GM18507 (cell line): ENCODE measurements at regions not wholly inside any gene's neighbourhood (a gene's known extent, or its start where the extent isn't known, plus 50 kb on each side); places are given as distances from the start of the nearest gene placed in this dataset.

Experiments
- DNase-seq: peaks from one replicate; pipeline ENCODE4 v3.0.0; 2011; ENCODE audit warnings: low read depth; ENCODE audit not compliant: insufficient read length; ENCODE audit errors: extremely low spot score
- FAIRE-seq: peaks from 2 replicates; lab custom pipeline; 2011; peaks lifted over from hg19 to GRCh38; lab: Jason Lieb, UNC

DNA sequence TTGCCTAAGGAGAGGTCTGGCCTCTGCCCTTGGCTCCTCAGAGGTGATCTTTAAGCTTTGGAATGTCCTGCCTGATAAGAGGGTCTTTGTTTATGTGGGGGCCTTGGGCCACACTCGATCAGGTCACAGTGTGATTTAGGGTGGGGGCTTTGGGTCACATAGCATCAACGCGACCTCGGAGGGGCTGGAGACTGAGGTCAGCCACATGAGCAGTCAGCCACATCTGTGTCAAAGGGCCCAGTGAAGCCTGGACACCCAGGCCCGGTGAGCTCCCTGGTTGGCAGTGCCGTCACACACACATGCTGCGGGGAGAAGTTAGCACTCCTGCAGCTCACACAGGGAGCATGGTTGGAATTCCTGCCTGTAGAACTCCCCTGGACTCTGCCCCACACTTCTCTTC is 345.0 kb downstream of the NPHP4 start:
- DNase-seq (no peak), FAIRE-seq (no peak)

DNA sequence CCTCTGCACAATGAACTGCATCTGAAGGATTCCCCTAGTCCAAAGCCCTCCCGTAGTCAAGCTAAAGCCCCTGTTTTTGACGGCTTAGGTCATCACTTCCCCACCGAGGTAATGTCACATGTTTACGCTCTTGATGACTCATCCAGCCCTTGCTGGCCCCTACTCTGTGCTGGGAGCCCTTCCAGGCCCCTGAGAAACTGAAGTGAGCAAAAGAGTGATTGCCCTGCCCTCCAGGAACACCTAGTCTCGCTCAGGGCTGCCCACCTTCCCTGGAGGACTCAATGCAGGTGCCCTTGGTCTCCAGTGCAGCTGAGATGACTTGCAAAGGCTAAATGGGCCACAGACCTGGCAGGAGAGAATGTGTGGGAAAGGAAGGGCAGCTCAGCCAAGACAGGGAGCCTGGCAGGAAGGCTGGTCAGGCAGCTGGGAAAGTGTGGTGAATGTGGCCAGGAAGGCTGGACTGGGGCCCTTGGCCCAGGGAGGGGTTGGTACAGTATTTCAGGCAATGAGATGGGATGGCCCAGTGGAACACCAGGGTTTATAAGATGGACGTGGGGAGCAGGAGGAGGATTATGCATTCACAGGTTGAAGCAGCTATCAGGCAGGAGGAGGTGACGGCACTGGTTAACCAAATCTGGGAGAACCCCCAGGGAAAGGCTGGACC is 345.6 kb downstream of the NPHP4 start:
- FAIRE-seq (no peak), DNase-seq (no peak)

DNA sequence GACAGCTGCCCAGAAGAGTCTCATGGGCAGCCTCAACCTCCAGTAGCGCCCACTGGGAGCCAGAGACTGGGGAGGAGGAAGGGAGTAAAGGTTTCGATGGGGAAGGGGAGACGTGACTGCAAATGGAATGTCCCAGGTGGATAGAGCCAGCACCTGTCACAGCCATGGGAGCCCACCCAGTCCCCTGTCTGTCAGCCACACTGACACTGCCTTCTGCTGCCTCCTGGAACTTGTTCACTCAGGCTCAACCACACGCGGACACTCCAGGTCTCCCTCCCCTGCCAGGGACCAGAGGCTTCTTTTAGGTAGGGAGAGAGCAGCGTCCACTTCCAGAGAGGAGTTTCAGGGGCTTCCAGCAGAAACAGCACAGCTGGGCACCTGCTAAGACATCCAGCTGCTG is 346.3 kb downstream of the NPHP4 start:
- no peak for DNase-seq
- no peak for FAIRE-seq

DNA sequence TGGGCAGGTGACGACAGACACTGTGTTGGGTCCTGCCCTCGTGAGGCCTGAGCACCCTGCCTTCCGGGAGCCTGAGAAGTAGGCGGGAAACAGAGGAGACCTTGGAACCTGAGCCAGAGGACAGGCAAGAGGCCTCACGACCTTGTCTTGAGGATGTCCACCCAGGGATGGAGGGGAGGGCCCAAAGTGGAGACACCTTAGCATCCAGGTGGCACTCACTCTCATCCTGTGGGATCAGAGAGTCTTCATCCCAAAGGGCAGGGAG is 347.2 kb downstream of the NPHP4 start:
- no peak for FAIRE-seq
- no peak for DNase-seq

DNA sequence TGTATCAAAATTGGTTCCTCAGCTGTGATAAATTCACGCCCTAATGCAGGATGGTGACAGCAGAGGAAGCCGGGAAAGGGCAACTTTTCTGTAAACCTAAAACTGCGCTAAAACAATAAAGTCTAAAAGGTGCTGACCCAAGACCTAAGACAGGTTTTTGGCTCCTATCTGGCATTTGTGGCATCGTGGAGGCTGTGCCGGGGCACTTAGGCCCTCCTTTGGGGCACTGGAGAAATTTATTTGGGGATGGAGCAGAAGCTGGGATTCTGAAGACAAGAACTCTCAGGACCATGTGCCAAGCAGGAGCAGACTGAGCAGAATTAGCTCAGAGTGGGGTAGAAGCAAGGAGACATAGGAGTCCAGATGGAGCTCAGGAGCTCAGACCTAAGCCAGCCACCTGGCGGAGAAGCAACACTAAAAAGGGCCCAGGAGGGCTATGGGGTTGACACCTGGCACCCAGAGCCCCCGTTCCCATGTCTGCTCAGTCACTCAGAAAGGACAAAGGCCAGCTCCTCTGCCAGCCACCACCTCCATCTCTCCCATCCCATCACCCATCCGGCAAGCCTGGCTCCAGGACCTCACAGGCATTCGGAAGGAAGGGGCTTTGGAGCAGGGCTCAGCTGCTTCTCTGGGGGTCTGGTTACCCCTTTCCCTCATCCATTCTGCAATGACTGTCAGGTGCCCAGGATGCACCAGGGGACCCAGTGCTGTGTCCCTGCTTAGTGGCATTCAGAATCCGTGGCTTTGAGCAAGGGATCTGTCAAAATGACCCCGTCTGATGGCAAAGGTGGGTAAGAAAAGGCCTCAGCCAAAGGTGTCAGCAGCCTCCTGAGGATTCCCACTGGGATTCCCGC is 347.7 kb downstream of the NPHP4 start:
- FAIRE-seq (no peak), DNase-seq (no peak)

DNA sequence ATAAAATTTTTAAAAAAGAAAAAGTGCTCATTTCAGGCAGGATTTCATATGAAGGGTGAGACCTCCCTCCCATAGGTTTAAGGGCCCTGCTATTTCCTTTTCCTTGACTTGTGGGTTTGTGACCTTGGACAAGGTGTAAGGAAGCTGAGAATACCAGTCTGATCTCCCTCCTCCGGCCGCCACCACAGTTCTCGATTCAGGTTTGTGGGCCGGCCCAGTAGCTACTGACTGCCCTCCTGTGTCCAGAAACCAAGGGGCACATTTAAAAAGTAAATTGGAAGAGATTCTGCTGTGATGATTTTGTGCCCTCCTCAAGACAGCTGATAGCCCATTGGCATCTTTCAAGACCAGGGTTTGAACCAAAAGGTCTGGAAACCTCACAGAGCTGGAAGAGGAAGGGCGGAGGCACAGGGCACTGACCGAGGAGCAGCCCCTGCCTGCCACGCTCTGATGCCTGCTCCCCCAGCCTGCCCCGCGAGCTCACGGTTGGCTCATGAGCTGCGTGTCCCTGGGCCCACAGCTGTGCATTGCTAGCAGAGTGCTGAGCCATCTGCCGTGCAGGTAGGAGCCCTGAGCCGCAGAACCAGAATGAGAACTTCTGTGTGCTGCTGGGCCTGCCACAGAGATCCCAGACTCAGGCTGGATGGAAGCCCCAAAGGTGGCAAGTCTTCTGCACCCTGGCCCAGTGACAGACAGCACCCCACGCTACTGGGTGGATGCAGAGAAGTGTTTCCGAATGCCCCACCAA is 348.7 kb downstream of the NPHP4 start:
- no peak for DNase-seq
- no peak for FAIRE-seq

DNA sequence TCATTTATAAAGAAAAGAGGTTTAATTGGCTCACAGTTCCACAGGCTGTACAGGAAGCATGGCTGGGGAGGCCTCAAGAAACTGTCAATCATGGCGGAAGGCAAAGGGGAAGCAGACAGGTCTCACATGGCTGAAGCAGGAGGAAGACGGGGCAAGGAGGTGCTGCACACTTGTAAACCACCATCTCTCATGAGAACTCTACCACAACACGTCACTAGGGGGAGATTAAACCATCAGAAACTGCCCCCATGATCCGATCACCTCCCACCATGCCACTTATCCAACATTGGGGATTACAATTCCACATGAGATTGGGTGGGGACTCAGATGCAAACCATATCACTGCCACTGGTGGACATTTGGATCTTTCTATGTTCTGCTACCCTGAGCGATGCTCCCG is 351.4 kb downstream of the NPHP4 start:
- FAIRE-seq (no peak), DNase-seq (no peak)

DNA sequence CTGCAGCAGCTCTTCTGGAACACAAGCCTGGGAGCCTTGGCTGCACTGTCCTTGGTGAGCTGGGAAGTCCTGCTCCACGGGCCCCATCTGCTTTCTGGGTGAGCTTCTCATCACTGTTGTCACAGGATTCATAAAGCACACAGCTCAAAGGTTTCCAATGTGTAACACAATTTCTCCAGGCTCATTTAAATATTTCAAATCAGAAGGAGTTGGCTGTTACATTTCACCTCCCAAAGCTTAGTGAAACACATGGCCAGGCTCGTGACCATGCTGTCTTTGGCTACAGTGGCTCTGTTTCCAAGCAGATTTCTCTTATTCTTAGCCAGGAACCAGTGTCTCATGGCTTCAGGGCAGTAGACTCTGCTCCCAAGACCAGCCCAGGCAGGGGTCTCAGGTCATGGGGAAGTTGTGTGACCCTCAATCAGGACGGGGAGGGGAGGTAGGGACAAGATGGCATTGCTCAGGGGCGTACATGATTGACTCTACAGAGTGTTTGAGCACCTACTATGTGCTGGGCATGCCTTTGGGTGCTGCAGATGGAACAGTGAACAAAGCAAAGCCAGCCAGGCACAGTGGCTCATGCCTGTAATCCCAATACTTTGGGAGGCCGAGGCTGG is 353.0 kb downstream of the NPHP4 start:
- DNase-seq (no peak), FAIRE-seq (no peak)

DNA sequence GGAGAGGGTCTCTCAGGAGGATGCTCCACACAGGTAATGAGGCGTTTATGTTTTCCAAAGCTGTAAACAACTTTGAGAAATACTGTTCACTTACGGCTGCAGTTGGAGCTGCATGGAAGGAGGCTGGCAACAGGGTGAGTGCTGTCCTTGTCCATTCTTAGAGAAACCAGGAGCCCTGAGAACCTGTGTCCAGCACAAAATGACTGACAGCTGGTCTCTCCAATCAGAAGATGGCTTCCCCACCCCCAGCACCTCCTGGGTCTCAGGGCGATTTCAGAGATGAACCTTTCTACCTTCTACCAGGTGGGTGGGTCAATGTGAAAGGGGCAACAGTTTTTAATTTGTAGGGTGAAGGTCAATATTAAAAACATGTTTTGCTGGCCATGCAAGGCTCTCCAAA is 353.6 kb downstream of the NPHP4 start:
- DNase-seq: no peak
- FAIRE-seq: no peak

DNA sequence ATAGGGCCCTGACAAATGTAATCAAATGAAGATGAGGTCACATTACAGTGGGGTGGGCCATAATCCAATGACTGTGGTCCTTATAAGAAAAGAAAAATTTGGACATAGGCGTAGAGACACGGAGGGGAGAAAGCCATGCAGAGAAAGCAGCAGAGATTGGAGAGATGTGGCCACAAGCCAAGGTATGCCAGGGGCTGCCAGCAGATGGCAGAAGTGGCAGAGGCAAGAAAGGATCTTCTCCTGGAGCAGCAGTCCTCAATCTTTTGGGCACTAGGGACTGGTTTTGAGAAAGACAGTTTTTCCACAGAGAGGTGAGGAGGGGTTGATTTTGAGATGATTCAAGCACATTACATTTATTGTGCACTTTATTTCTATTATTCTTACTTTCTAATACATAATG is 355.1 kb downstream of the NPHP4 start:
- no peak for FAIRE-seq
- DNase-seq: no peak

DNA sequence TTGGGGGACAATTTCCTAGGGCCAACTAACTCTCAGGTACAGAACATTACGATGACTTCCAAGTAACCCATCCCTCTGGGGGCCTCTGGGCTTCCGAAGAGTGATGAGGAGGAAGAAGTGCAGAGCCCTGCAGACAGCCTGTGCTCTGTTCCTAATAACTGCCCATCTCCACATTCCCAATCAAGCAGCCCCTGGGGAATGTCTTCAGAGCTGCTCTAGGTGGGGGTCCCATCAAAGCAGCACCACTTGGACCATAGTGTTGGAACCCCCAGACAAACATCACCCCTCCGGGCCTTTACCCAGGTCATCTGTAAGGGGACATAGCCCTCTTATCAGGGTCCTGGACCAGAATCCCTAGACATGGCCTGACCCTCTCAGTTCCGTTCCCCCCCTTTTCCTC is 357.3 kb downstream of the NPHP4 start:
- no peak for FAIRE-seq
- DNase-seq: no peak

DNA sequence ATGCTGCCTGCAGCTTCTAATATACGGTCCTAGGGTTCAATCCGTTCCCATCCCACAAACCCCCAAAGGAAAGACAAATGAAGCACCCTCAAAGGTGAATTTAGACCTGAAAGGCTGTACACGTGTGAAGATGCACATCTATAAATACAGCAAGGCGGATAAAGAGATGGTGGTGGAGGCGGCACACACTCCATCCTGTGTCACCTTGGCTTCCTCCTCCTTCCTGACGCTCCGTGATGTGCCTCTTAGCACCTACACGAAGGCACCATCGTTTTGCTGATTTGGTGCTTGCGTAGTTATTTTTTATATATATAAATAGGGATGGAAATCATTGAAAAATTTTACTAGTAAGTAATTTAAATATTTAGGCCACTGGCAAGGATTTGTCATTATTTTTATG is 359.4 kb downstream of the NPHP4 start:
- DNase-seq (no peak), FAIRE-seq (no peak)

DNA sequence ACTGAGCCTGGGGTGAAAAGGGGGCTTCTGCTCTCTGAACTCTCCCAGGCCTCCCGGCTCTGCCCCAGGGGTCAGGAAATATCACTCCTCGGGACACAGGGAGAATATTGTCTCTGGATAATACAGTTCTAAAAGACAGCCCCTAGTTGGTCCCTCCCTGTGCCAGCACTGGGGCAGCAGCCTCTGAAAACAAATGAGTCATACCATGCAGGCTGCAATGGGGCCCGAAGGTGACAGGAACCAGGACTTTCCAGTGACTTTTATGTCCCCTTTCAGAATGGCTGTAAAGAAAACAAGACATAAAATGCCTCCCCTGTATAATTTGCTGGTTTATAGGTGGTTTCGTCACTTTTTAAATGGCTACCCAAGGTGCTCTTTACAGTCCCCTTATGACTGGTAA is 360.0 kb downstream of the NPHP4 start:
- no peak for FAIRE-seq
- DNase-seq: no peak

DNA sequence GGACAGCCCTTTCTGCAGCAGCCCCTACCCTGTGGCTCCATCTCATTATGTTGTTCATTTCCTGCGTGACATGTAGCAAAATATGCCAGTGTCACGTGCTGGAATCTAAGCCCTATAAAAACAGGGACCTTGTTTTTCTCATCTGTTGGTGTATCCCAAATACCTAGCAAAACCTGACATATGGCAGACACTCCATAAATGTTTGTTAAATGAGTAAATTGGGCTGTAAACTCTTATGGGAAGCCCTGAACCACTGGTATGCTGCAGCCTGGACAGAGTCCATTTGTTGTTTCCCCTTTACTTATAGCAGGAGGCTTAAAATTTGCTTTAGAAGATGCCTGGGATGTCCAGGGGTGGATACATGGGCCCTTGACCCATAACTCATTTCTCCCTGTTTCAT is 363.8 kb downstream of the NPHP4 start:
- FAIRE-seq: no peak
- no peak for DNase-seq

DNA sequence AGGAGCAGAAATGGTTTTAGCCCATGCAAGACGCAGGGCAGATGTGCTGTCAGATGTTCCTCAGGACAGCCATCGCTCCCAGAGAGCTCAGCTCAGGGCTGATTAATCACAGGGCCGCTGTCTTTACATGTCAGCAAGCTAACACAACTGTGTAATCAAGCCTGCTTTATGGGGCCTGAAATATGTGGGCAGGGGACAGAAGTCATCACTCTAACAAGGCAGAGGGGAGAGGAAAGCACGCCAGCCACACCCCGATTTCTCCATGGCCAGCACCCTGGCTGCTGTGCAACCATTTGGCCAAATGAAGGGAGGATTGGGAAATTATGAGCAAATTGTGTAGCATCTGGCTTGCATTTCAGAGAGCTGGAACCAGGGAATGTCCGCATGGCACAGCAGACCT is 368.8 kb downstream of the NPHP4 start:
- no peak for FAIRE-seq

DNA sequence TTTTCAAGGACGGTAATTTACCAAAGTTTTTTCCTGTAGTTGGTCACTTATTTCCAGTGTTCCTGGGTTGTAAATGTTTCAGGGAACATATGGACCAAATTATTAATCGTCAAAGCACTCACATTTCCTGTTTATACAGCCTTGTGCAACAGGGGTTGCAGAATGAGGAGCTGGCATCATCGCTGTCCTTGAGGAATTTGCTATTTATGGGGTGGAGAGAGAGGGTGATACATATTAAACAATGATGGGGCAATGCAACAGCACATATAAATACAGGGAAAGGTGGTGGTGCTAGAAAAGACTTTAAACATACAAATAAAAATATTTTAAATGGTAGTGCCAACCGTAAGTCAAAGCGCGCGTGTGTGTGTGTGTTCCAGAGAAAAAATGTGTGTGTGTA is 369.8 kb downstream of the NPHP4 start:
- DNase-seq (no peak), FAIRE-seq (no peak)

More for the DNA sequence above, 368.8 kb downstream of the NPHP4 start:
- no peak for DNase-seq

DNA sequence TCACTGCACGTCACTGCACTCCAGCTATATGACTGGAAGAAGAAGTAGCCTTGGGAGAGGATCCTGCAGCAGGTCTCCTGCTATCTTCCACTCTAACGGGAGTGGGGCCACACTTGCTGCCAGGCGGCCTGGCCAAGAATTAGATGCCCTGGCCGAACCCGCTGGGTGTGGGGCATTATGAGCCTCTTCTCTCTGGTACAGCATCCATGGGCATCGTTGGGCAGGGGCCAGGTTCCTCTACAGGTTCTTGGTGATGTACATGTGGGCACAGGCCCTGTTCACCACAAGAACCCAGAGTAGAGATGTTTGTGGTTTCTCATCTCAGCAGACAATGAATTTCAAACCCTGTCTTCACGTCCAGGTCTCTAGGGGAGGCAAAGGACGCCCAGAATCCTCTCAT is 370.5 kb downstream of the NPHP4 start:
- FAIRE-seq (no peak), DNase-seq (no peak)

DNA sequence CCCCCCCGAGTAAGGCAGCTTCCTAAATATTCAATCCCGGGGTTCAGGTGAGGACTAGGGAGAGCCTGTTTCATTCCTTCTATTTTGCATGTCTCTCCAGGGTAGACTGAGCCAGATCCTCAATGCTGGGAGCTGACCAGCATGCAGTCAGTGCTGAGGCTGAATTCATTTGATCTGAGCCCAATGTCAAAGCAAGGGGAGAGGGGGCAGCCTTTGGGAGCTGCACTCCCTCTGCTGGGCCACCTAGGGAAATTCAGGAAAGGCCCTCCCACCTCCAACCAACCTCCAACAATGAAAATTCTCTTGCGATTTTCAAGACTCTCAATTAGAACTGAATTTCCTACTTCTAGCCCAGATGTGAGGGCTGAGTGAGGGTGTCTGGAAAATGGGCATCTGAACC is 371.2 kb downstream of the NPHP4 start:
- no peak for DNase-seq
- FAIRE-seq: no peak

DNA sequence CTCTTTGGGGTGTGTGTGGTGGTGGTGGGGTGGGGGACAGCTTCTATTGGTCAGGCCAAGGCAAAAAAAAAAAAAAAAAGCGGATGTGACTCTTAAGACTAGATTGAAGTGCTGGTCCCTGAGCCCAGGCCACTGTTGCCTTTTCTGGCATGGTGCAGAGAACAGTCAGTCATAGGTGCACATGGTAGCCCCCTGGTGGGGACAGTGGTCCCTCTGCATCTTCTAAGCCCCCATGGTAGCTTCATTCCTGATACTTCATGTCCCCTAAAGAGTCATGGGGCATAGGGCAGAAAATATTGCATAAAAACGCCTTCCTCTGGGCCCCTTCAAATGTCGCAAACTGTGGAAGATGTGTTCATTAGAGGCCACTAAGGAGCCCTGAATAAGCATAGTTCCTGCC is 371.8 kb downstream of the NPHP4 start:
- DNase-seq: no peak
- no peak for FAIRE-seq

DNA sequence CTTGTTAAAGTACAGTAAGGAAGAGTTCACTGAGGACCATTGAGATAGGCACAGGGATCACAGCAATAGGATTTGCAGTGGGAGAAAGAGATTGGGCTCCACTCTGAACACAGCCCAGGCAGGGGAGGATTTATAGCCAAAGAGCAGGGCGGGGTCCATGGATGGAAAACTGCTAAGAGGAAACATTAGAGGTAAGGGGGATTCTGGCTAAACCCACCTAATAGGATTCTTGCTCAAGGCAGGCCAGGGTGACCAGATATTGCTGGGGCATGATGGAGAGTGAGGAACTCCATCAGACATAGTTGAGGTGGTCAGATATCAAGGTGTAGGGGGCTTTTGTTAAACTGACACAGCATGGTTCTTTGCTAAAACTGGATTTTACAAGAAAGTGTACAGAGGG is 372.8 kb downstream of the NPHP4 start:
- FAIRE-seq (no peak), DNase-seq (no peak)
